ENCODE measurements at regions not wholly inside any gene's neighbourhood (a gene's known extent, or its start where the extent isn't known, plus 50 kb on each side); places are given as distances from the start of the nearest gene placed in this dataset.
A peak's percentile ranks its signal among the peaks of the same experiment; 100 is the strongest.

DNA sequence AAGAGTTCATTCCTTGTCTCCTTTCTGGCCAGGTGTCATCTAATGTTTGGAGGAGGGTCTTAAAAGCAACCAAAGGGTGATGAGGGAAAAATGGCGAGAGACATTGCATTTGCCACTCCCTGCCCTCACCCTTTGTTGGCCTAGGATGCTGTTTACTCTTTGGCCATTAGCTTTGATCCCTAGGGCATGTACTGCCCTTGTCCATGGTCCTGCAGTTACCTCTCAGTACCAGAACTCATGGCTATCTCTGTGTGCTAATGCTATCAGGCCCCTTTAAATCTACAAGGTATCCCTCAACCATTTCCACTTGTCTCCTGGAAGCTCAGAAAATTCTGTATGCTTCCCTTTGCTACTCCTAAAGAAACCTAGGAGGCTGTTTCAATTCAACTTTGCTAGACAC is 424.8 kb upstream of the PLXNA2 start:
- TF ChIP-seq EP300 (IDR thresholded peaks at IDR 0.05) (no peak), POLR2A (IDR thresholded peaks at IDR 0.05) (no peak), POLR2AphosphoS5 (IDR thresholded peaks at IDR 0.05) (no peak), CTCF (IDR thresholded peaks at IDR 0.05) (no peak)
- WGBS, 2 donors (ENCODE audit: low coverage in 1 of 2) = 36 to 57% methylated on average over 1 of the region's 1 CpG
- H3K27me3 ChIP-seq = peaks cover 11% of the 10 kb centered on the region
- ATAC-seq = no peak
- H3K27ac ChIP-seq = no peak overlapping the region
- no peaks in the 10 kb centered on the region for H3K9me3 ChIP-seq
- no peak overlapping the region for H3K4me3 ChIP-seq
- no peaks in the 10 kb centered on the region for H3K36me3 ChIP-seq
- no peaks in the 10 kb centered on the region for H3K4me1 ChIP-seq

DNA sequence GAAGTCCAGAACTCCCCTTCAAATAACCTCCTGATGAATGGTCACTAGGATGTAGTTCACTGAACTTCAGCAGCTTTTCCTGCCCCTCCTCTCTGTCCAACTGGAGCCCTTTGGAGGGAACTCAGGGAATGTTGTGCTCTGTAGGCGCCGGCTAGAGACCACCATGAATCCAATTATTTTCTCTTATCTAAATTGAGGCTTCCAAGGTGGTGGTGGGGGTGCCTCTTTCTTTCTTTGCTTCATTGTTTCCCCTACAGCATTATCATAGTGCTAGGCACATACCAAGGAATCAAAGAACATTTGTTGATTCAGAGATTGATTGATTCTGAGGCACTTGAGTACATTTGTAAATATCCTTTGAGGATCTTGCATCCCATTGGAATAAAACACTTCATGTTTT is 426.6 kb upstream of the PLXNA2 start:
- no peaks in the 10 kb centered on the region for H3K36me3 ChIP-seq
- no peaks in the 10 kb centered on the region for H3K4me1 ChIP-seq
- H3K27ac ChIP-seq = no peak overlapping the region
- no peak for ATAC-seq
- H3K27me3 ChIP-seq = peaks cover 11% of the 10 kb centered on the region
- no peak for TF ChIP-seq EP300 (IDR thresholded peaks at IDR 0.05)
- no peak for TF ChIP-seq CTCF (IDR thresholded peaks at IDR 0.05)
- no peak for TF ChIP-seq POLR2A (IDR thresholded peaks at IDR 0.05)
- no peak for TF ChIP-seq POLR2AphosphoS5 (IDR thresholded peaks at IDR 0.05)
- no peaks in the 10 kb centered on the region for H3K9me3 ChIP-seq
- no peak overlapping the region for H3K4me3 ChIP-seq
- WGBS, 2 donors (ENCODE audit: low coverage in 1 of 2) = 38 to 50% methylated on average over 2 of the region's 2 CpGs

- 33 to 39% methylated on average over 4 of the region's 4 CpGs for WGBS, 2 donors (ENCODE audit: low coverage in 1 of 2)
- Histone ChIP-seq H3K9me3 (no peaks in the 10 kb centered on the region), H3K4me1 (peaks cover 0 to 4% (median 0%) of the 10 kb centered on the region in 3 donors), H3K27ac (no peak overlapping the region), H3K4me3 (no peak overlapping the region), H3K36me3 (no peaks in the 10 kb centered on the region), H3K27me3 (no peaks in the 10 kb centered on the region)
- TF ChIP-seq POLR2AphosphoS5 (IDR thresholded peaks at IDR 0.05) (no peak), EP300 (IDR thresholded peaks at IDR 0.05) (no peak), POLR2A (IDR thresholded peaks at IDR 0.05) (no peak), CTCF (IDR thresholded peaks at IDR 0.05) (no peak)
- no peak for ATAC-seq
These were observed 437.9 kb upstream of the PLXNA2 start for GRCh38 chr1:208681878-208682663.

DNA sequence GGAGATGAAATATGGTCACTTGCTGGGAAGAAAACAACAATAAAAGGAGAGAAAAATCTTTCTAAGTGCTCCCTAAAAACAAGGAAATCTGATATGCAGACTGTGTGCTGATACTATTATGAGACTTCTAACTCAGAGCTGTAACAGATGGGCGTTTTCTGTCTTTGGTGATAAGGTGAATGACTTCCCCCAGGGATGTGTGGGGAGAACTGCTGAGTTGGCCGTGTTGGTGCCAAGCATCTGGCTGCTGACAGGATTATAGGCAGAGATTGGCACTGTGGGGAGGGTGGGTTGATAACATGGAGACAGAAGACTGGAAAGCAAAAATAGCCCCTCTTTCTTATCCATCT is 438.5 kb upstream of the PLXNA2 start:
- Histone ChIP-seq H3K4me3 (no peak overlapping the region), H3K9me3 (no peaks in the 10 kb centered on the region), H3K27ac (peak overlapping the region in 1 of 4 donors; percentile 18), H3K4me1 (peaks cover 0 to 4% (median 0%) of the 10 kb centered on the region in 3 donors), H3K36me3 (no peaks in the 10 kb centered on the region), H3K27me3 (no peaks in the 10 kb centered on the region)
- no peak for ATAC-seq
- WGBS, 2 donors (ENCODE audit: low coverage in 1 of 2) = 33 to 38% methylated on average over 2 of the region's 2 CpGs
- TF ChIP-seq CTCF (IDR thresholded peaks at IDR 0.05) (no peak), EP300 (IDR thresholded peaks at IDR 0.05) (no peak), POLR2AphosphoS5 (IDR thresholded peaks at IDR 0.05) (no peak), POLR2A (IDR thresholded peaks at IDR 0.05) (no peak)

DNA sequence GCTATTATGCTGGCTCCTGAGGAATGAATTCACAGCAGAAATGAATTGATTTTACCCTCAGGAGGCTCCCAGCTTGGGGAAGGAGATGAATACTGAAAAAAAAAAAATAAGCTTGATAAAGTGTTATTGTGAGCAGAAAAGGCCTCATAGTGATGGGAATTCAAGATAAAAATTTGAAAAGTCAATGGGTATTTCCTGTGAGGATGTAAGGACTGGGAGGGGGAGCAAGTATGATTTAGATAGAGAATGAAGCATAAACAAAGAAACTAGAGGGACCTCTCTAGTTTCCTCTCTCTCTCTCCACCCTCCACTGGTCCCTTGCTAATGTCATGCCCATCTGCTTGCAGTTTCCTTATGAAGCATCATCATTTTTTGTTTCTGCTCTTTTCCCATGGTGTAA is 439.0 kb upstream of the PLXNA2 start:
- H3K27me3 ChIP-seq = no peaks in the 10 kb centered on the region
- no peak overlapping the region for H3K27ac ChIP-seq
- no peak for ATAC-seq
- H3K4me1 ChIP-seq = peaks cover 0 to 4% (median 0%) of the 10 kb centered on the region in 3 donors
- H3K4me3 ChIP-seq = no peak overlapping the region
- H3K36me3 ChIP-seq = no peaks in the 10 kb centered on the region
- no peak for TF ChIP-seq EP300 (IDR thresholded peaks at IDR 0.05)
- no peak for TF ChIP-seq POLR2AphosphoS5 (IDR thresholded peaks at IDR 0.05)
- TF ChIP-seq POLR2A (IDR thresholded peaks at IDR 0.05) = no peak
- no peak for TF ChIP-seq CTCF (IDR thresholded peaks at IDR 0.05)
- no peaks in the 10 kb centered on the region for H3K9me3 ChIP-seq
